GM12873 (cell line): ENCODE measurements at regions not wholly inside any gene's neighbourhood (a gene's known extent, or its start where the extent isn't known, plus 50 kb on each side); places are given as distances from the start of the nearest gene placed in this dataset.

Source experiments
- CTCF ChIP-seq: IDR thresholded peaks from 2 replicates; pipeline ENCODE4 v1.5.1; 2012; ENCODE audit warnings: low read depth, mild to moderate bottlenecking, moderate library complexity, low read length, control low read depth; ENCODE audit not compliant: insufficient read depth; ENCODE audit errors: missing control alignments

DNA sequence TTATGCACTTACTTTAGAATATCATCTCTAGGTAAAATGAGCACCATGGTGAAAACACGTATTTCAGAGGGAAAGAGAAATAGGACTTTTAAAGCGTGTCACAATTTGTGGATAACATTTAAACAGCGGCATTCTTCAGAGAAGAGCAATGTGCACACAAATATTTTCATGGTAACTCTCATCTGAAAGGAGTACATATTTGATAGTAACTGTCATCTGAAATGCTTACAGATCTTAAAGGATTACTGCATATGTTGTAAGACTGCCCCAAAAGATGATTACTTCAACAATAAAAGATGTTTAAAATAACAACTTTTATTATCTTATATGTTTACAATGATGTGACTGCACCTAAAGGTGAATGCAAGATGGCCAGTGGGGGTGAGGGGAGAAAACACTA is 408.8 kb downstream of the PLA2G4A start:
- no peak for TF ChIP-seq CTCF

- TF ChIP-seq CTCF: no peak
Measured at GRCh38 chr1:187241971-187242370, 413.2 kb downstream of the PLA2G4A start.

DNA sequence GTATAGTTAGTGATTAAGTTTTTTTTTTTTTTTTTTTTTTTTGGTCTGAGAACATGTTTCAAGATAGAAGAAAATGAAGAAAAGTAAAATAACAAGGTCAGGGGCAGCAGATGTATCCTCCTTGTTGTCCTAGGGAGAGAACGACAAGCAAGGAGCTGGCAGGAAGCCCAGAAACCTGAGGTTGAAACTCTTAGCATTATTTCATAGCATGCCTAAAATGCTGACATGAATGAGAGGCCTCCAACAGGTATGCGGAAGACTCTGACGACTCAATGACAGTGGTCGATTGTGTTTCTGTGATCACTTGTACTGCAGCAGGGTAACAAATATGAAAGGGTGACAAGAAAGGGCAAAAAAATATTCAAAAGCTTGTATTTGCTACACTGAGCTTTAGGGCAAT is 415.9 kb downstream of the PLA2G4A start:
- TF ChIP-seq CTCF: no peak

- no peak for TF ChIP-seq CTCF
Measured at GRCh38 chr1:187245201-187245600, 416.5 kb downstream of the PLA2G4A start.

- TF ChIP-seq CTCF: no peak
Measured at GRCh38 chr1:187249196-187249595, 420.4 kb downstream of the PLA2G4A start.

GRCh38 chr1:187252923-187253322 is 424.2 kb downstream of the PLA2G4A start:
- TF ChIP-seq CTCF: no peak

DNA sequence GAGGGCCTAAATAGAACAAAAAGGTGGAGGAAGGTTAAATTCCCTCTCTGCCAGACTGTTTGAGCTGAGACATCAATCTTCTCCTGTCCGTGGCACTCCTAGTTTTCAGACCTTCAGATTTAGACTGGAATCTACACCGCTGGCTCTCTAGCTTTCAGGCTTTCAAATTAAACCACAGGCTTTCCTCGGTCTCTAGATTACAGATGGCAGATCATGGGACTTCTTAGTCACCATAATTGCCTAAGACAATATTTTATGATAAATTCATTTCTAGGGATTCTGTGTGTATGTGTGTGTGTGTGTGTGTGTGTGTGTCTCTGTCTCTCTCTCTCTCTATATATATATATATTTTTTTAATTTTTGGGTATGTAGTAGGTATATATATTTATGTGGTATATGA is 428.7 kb downstream of the PLA2G4A start:
- no peak for TF ChIP-seq CTCF

- TF ChIP-seq CTCF: no peak
Measured at GRCh38 chr1:187261637-187262036, 432.9 kb downstream of the PLA2G4A start.
